ENCODE measurements at regions not wholly inside any gene's neighbourhood (a gene's known extent, or its start where the extent isn't known, plus 50 kb on each side); places are given as distances from the start of the nearest gene placed in this dataset.
"Not testable (repeated sequence)": the region's sequence is repeated elsewhere in the genome, so short reads cannot be mapped to it uniquely, and the experiment has no call there.

DNA sequence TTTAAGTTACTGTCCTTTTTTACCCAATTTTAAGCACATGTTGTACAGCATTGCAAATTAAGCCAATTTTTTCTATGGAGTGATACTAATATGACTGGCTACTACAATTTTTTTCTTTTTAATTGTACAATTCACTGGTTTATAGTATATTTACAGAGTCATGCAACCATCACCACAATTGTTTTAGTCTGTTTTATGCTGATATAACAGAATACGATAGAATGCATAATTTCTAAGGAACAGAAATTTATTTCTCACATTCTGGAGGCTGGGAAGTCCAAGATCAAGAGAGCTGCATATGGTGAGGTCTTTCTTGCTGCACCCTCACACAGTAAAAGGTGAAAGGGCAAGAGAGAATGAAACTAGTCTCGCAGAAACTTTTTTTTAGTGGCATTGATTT is 125.3 kb downstream of the GLUD2 start:
- no peak overlapping the region for H3K27ac Mint-ChIP-seq
- H3K27me3 Mint-ChIP-seq (ENCODE audit: low read depth) = no peaks in the 10 kb centered on the region
- no peaks in the 10 kb centered on the region for H3K36me3 Mint-ChIP-seq
- no peak for DNase-seq (ENCODE audit: low spot score in 2 of 2, unreplicated experiment in 2 of 2)
- TF ChIP-seq, protein P1, sequence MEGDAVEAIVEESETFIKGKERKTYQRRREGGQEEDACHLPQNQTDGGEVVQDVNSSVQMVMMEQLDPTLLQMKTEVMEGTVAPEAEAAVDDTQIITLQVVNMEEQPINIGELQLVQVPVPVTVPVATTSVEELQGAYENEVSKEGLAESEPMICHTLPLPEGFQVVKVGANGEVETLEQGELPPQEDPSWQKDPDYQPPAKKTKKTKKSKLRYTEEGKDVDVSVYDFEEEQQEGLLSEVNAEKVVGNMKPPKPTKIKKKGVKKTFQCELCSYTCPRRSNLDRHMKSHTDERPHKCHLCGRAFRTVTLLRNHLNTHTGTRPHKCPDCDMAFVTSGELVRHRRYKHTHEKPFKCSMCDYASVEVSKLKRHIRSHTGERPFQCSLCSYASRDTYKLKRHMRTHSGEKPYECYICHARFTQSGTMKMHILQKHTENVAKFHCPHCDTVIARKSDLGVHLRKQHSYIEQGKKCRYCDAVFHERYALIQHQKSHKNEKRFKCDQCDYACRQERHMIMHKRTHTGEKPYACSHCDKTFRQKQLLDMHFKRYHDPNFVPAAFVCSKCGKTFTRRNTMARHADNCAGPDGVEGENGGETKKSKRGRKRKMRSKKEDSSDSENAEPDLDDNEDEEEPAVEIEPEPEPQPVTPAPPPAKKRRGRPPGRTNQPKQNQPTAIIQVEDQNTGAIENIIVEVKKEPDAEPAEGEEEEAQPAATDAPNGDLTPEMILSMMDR (IDR thresholded peaks at IDR 0.05; ENCODE audit: unreplicated experiment) = no peak
- H3K9me3 Mint-ChIP-seq = peaks cover 50% of the 10 kb centered on the region
- no peaks in the 10 kb centered on the region for H3K4me1 Mint-ChIP-seq
- no peak overlapping the region for H3K4me3 Mint-ChIP-seq

DNA sequence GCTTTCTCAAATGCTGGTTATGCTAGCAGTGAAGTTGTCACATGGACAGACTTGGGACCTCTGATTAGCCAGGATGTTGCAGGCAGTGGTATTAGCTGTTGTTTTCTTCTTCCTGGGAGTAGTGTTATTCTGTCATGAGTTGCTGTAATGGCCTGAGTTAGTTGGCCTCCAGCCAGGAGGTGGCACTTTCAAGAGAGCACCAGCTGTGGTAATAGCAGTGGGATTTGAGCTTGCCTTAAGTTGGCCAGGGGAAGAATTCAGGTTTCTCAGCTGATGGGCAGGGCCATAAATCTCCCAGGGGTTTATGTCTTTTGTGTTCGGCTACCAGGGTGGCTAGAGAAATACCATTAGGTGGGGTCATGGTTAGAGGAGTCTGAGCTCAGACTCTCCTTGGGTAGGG is 132.6 kb downstream of the GLUD2 start:
- no peaks in the 10 kb centered on the region for H3K27me3 Mint-ChIP-seq (ENCODE audit: low read depth)
- no peaks in the 10 kb centered on the region for H3K36me3 Mint-ChIP-seq
- H3K27ac Mint-ChIP-seq = no peak overlapping the region
- H3K4me1 Mint-ChIP-seq = no peaks in the 10 kb centered on the region
- TF ChIP-seq, protein P1 (IDR thresholded peaks at IDR 0.05; ENCODE audit: unreplicated experiment) = no peak
- H3K9me3 Mint-ChIP-seq = peaks cover 67% of the 10 kb centered on the region
- DNase-seq (ENCODE audit: low spot score in 2 of 2, unreplicated experiment in 2 of 2) = no peak
- no peak overlapping the region for H3K4me3 Mint-ChIP-seq

DNA sequence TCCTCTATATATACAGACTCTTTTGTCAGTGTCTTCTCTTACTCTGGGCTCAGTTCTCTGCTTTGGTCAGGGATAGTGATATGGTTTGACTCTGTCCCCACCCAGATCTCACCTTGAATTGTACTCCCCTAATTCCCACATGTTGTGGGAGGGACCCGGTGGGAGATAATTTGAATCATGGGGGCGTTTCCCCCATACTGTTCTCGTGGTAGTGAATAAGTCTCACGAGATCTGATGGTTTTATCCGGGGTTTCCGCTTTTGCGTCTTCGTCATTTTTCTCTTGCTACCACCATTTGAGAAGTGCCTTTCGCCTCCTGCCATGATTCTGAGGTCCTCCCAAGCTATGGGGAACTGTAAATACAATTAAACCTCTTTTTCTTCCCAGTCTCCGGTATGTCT is 144.4 kb downstream of the GLUD2 start:
- no peak overlapping the region for H3K27ac Mint-ChIP-seq
- no peaks in the 10 kb centered on the region for H3K36me3 Mint-ChIP-seq
- H3K9me3 Mint-ChIP-seq = peaks cover 27% of the 10 kb centered on the region
- TF ChIP-seq, protein P1 (IDR thresholded peaks at IDR 0.05; ENCODE audit: unreplicated experiment) = no peak
- H3K4me1 Mint-ChIP-seq = no peaks in the 10 kb centered on the region
- H3K4me3 Mint-ChIP-seq = no peak overlapping the region
- no peaks in the 10 kb centered on the region for H3K27me3 Mint-ChIP-seq (ENCODE audit: low read depth)
- DNase-seq (ENCODE audit: low spot score in 2 of 2, unreplicated experiment in 2 of 2) = no peak

DNA sequence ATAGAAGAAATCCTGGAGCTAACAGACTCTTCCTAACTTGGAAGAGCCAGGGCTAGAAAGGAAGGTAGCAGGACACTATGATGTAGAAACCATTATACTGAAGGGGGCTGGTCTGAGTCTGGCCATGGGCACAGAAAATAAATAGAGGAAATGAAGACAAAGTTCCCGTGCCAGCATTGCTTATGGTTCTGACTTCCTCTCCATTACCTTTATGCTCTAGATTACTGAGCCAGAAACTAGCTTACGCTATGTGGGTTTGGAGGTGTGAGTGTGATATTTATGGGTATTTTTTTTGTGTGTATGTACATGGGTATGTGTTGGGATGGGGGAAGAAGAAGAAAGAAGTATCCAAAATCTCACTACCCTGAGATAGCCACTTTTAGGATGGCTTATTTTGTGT is 148.3 kb downstream of the GLUD2 start:
- no peak for DNase-seq (ENCODE audit: low spot score in 2 of 2, unreplicated experiment in 2 of 2)
- Mint-ChIP-seq H3K36me3 (no peaks in the 10 kb centered on the region), H3K9me3 (peaks cover 20% of the 10 kb centered on the region), H3K27ac (no peak overlapping the region), H3K27me3 (ENCODE audit: low read depth) (no peaks in the 10 kb centered on the region), H3K4me3 (no peak overlapping the region), H3K4me1 (no peaks in the 10 kb centered on the region)
- TF ChIP-seq, protein P1 (IDR thresholded peaks at IDR 0.05; ENCODE audit: unreplicated experiment) = no peak

DNA sequence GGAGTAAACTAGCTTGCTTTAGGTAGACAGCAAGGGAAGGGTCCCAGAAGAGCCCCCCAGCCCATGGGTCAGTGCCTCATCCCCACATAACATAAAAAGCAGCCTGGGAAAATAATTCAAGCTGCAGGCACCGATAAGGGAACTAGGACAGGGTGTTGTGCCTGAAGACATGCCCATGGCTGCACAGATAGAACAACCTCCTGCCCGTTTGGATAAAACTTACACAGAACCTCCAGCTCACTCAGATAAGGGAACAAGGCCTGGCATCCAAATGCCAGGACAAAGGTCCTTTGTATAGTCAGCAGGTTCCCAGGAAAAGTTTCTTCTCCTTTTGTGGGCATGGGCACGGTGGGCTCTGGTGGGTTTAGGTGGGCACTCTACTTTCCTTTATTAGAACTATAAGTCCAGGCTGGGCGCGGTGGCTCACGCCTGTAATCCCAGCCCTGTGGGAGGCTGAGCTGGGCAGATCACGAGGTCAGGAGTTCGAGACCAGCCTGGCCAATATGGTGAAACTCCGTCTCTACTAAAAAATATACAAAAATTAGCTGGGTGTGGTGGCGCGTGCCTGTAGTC is 149.5 kb downstream of the GLUD2 start:
- not testable (repeated sequence) for DNase-seq (ENCODE audit: low spot score in 2 of 2, unreplicated experiment in 2 of 2); H3K27ac Mint-ChIP-seq; H3K36me3 Mint-ChIP-seq; H3K27me3 Mint-ChIP-seq (ENCODE audit: low read depth); H3K4me1 Mint-ChIP-seq; H3K4me3 Mint-ChIP-seq
- peaks cover 28% of the 10 kb centered on the region for H3K9me3 Mint-ChIP-seq

DNA sequence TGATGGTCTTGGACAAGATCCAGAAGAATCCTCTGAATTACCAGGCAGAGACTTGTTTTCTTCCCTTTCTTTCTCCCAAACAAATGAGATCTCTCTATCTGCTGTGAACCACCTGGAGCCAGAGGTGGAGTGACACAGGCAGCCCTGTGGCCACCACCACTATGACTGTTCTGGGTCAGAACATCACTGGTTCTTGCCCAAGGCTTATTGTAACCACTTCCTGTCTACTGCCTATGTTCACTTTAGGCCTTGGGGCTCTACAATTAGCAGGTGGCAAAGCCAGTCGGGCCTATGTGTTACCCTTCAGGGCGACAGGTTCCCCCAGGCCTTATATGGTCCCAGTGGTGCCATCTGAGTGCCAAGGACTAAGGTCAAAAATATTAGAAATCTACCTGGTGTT is 161.2 kb downstream of the GLUD2 start:
- DNase-seq (ENCODE audit: low spot score in 2 of 2, unreplicated experiment in 2 of 2) = no peak
- TF ChIP-seq, protein P1 (IDR thresholded peaks at IDR 0.05; ENCODE audit: unreplicated experiment) = no peak
- H3K36me3 Mint-ChIP-seq = no peaks in the 10 kb centered on the region
- peaks cover 54% of the 10 kb centered on the region for H3K9me3 Mint-ChIP-seq
- H3K27me3 Mint-ChIP-seq (ENCODE audit: low read depth) = no peaks in the 10 kb centered on the region
- no peaks in the 10 kb centered on the region for H3K4me1 Mint-ChIP-seq
- no peak overlapping the region for H3K27ac Mint-ChIP-seq
- H3K4me3 Mint-ChIP-seq = no peak overlapping the region

All from mesothelial cell of epicardium (in vitro differentiated cells).